OCI-LY3 (cell line): ENCODE measurements at regions not wholly inside any gene's neighbourhood (a gene's known extent, or its start where the extent isn't known, plus 50 kb on each side); places are given as distances from the start of the nearest gene placed in this dataset.

Experiments
- H2AFZ ChIP-seq: fragments of 200-600, 300-600 bp; shearing (Covaris generic); 2 replicates; pipeline ENCODE4 v1.6.0; 2014; ENCODE audit warnings: antibody characterized with exemption, low read depth, low read length
- H3K27ac ChIP-seq: fragments of 200-600, 300-600 bp; sonication (generic); 2 replicates; pipeline ENCODE4 v1.5.1; 2014; ENCODE audit warnings: mild to moderate bottlenecking, low read length, moderate library complexity, mixed read lengths
- H3K27me3 ChIP-seq: fragments of 200-600, 300-600 bp; sonication (generic); 2 replicates; pipeline ENCODE4 v1.6.1; 2014; ENCODE audit warnings: low read depth, low read length, mixed read lengths
- H3K36me3 ChIP-seq: fragments of 200-600, 300-600 bp; sonication (generic); replicated peaks from 2 replicates; pipeline ENCODE3; 2014; ENCODE audit warnings: low read depth, low read length, mixed read lengths
- H3K4me1 ChIP-seq: fragments of 300-600, 200-600 bp; sonication (generic); 2 replicates; pipeline ENCODE4 v1.6.1; 2014; ENCODE audit warnings: low read length, mixed read lengths
- H3K4me2 ChIP-seq: fragments of 200-600, 300-600 bp; sonication (generic); 2 replicates; pipeline ENCODE4 v1.6.1; 2014; ENCODE audit warnings: low read length, mixed read lengths
- H3K4me3 ChIP-seq: fragments of 300-600, 200-600 bp; sonication (generic); 2 replicates; pipeline ENCODE4 v1.5.1; 2014; ENCODE audit warnings: antibody characterized with exemption, mild to moderate bottlenecking, low read length, moderate library complexity
- H3K79me2 ChIP-seq: fragments of 300-600, 200-600 bp; shearing (Covaris generic); 2 replicates; pipeline ENCODE4 v1.6.1; 2014; ENCODE audit warnings: mild to moderate bottlenecking, low read length, mixed read lengths
- H3K9ac ChIP-seq: fragments of 300-600, 200-600 bp; shearing (Covaris generic); 2 replicates; pipeline ENCODE4 v1.6.0; 2014; ENCODE audit warnings: mild to moderate bottlenecking, low read length, moderate library complexity
- H3K9me3 ChIP-seq: fragments of 200-600, 300-600 bp; shearing (Covaris generic); 2 replicates; pipeline ENCODE4 v1.6.1; 2014; ENCODE audit warnings: low read length, mixed read lengths; ENCODE audit not compliant: insufficient read depth
- H4K20me1 ChIP-seq: fragments of 200-600, 300-600 bp; sonication (generic); 2 replicates; pipeline ENCODE4 v1.6.1; 2016; ENCODE audit warnings: low read length, mixed read lengths; ENCODE audit not compliant: insufficient read depth
- CTCF ChIP-seq: fragments of 200-600, 300-600 bp; sonication (generic); IDR thresholded peaks from 2 replicates; pipeline ENCODE4 v1.5.1; 2014; ENCODE audit warnings: antibody characterized with exemption, low read length, low read depth
- EZH2phosphoT487 ChIP-seq: fragments of 200-600 bp; shearing (Covaris generic); IDR thresholded peaks from 2 replicates; pipeline ENCODE4 v1.6.1; 2018; ENCODE audit warnings: antibody characterized with exemption, mixed run types, low read depth

GRCh38 chr4:62952366-62952765 is 1456.9 kb downstream of the TECRL start:
- Histone ChIP-seq H3K36me3 (no peaks in the 10 kb centered on the region), H3K4me2 (no peak overlapping the region), H3K9ac (no peak overlapping the region), H3K4me3 (no peak overlapping the region), H3K79me2 (no peaks in the 10 kb centered on the region), H3K9me3 (no peaks in the 10 kb centered on the region), H3K27ac (no peak overlapping the region), H3K27me3 (no peaks in the 10 kb centered on the region), H3K4me1 (no peaks in the 10 kb centered on the region), H2AFZ (no peak overlapping the region), H4K20me1 (no peaks in the 10 kb centered on the region)
- TF ChIP-seq CTCF (no peak), EZH2phosphoT487 (no peak)

- no peak for TF ChIP-seq EZH2phosphoT487
- Histone ChIP-seq H2AFZ (no peak overlapping the region), H3K27ac (no peak overlapping the region), H3K79me2 (no peaks in the 10 kb centered on the region), H3K4me3 (no peak overlapping the region), H4K20me1 (no peaks in the 10 kb centered on the region), H3K9ac (no peak overlapping the region), H3K9me3 (no peaks in the 10 kb centered on the region), H3K4me2 (no peak overlapping the region), H3K36me3 (no peaks in the 10 kb centered on the region), H3K4me1 (no peaks in the 10 kb centered on the region), H3K27me3 (no peaks in the 10 kb centered on the region)
Observed at GRCh38 chr4:62948108-62948507, 1461.1 kb downstream of the TECRL start.

GRCh38 chr4:62940229-62940628 is 1469.0 kb downstream of the TECRL start:
- H3K4me2 ChIP-seq, result no peak overlapping the region
- H3K36me3 ChIP-seq, result no peaks in the 10 kb centered on the region
- no peaks in the 10 kb centered on the region for H3K4me1 ChIP-seq
- no peak overlapping the region for H3K9ac ChIP-seq
- no peak for TF ChIP-seq CTCF
- TF ChIP-seq EZH2phosphoT487, result no peak
- H3K9me3 ChIP-seq, result no peaks in the 10 kb centered on the region
- H2AFZ ChIP-seq, result no peak overlapping the region
- no peaks in the 10 kb centered on the region for H3K27me3 ChIP-seq
- no peaks in the 10 kb centered on the region for H3K79me2 ChIP-seq
- H3K4me3 ChIP-seq, result no peak overlapping the region
- no peak overlapping the region for H3K27ac ChIP-seq
- H4K20me1 ChIP-seq, result no peaks in the 10 kb centered on the region

GRCh38 chr4:62930884-62931283 is 1478.4 kb downstream of the TECRL start:
- no peaks in the 10 kb centered on the region for H3K36me3 ChIP-seq
- no peaks in the 10 kb centered on the region for H3K9me3 ChIP-seq
- H2AFZ ChIP-seq, result no peak overlapping the region
- no peaks in the 10 kb centered on the region for H3K27me3 ChIP-seq
- H3K4me1 ChIP-seq, result no peaks in the 10 kb centered on the region
- no peak for TF ChIP-seq CTCF
- TF ChIP-seq EZH2phosphoT487, result no peak
- H3K4me3 ChIP-seq, result no peak overlapping the region
- no peak overlapping the region for H3K27ac ChIP-seq
- H3K79me2 ChIP-seq, result no peaks in the 10 kb centered on the region
- H3K9ac ChIP-seq, result no peak overlapping the region
- H3K4me2 ChIP-seq, result no peak overlapping the region
- H4K20me1 ChIP-seq, result no peaks in the 10 kb centered on the region

- no peaks in the 10 kb centered on the region for H4K20me1 ChIP-seq
- H3K9me3 ChIP-seq, result no peaks in the 10 kb centered on the region
- H3K4me2 ChIP-seq, result no peak overlapping the region
- no peak overlapping the region for H3K27ac ChIP-seq
- no peak for TF ChIP-seq CTCF
- no peak for TF ChIP-seq EZH2phosphoT487
- H3K4me3 ChIP-seq, result no peak overlapping the region
- no peaks in the 10 kb centered on the region for H3K79me2 ChIP-seq
- no peaks in the 10 kb centered on the region for H3K36me3 ChIP-seq
- H3K9ac ChIP-seq, result no peak overlapping the region
- no peak overlapping the region for H2AFZ ChIP-seq
- H3K27me3 ChIP-seq, result no peaks in the 10 kb centered on the region
- H3K4me1 ChIP-seq, result no peaks in the 10 kb centered on the region
Observed at GRCh38 chr4:62928483-62928882, 1480.8 kb downstream of the TECRL start.
